ENCODE measurements at regions not wholly inside any gene's neighbourhood (a gene's known extent, or its start where the extent isn't known, plus 50 kb on each side); places are given as distances from the start of the nearest gene placed in this dataset.
"Not testable (repeated sequence)": the region's sequence is repeated elsewhere in the genome, so short reads cannot be mapped to it uniquely, and the experiment has no call there.

DNA sequence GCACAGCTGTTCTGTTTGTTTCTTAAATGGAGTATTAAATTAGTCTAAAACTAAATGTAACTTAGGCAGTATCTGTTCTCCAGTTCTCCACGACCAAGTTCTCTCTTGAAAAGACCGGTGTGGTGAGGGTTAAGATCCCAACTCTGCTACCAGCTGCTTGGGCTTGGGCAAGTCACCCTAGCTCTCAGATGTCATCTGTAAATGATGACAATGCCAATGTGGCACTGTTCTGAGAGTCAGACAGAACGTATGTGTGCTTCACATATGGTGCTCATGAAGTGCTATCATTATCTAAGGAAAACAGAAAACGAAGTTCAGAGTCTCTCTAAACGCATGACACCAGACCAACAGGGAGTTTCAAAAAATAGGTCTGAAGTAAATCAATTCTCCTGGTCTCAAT, 4025.0 kb upstream of the TPTE start:
- H3K4me2 ChIP-seq (ENCODE audit: control insufficient read depth, insufficient read depth); H3K36me3 ChIP-seq (ENCODE audit: control insufficient read depth in 2 of 2, insufficient read depth in 2 of 2, low read length in 1 of 2); in situ Hi-C loops (cut with MboI); CTCF ChIA-PET; intact Hi-C loops (cut with micrococcal nuclease; ENCODE audit: unreplicated experiment); H4K20me1 ChIP-seq (ENCODE audit: control insufficient read depth, insufficient read depth); FAIRE-seq; H3K9me3 ChIP-seq (replicated peaks; ENCODE audit: control insufficient read depth, insufficient read depth, low read length); ATAC-seq; H3K27ac ChIP-seq (ENCODE audit: control insufficient read depth, insufficient read depth); BruUV-seq (replicated peaks); H3K4me3 ChIP-seq; SMC1A ChIA-PET (ENCODE audit: uncharacterized antibody, unreplicated experiment); POLR2A ChIA-PET; H3K4me1 ChIP-seq (ENCODE audit: control insufficient read depth, insufficient read depth, low read length); H3K79me2 ChIP-seq (ENCODE audit: control insufficient read depth, insufficient read depth, low read length); RAD21 ChIA-PET (ENCODE audit: unreplicated experiment); H3K27me3 ChIP-seq (replicated peaks in 1 of 2; ENCODE audit: control insufficient read depth in 2 of 2, insufficient read depth in 2 of 2, low read length in 1 of 2); DNase-seq (ENCODE audit: low read depth, low spot score); H3K9ac ChIP-seq (ENCODE audit: control insufficient read depth, insufficient read depth, low read length); H2AFZ ChIP-seq (ENCODE audit: control insufficient read depth, low read depth, low read length): not testable (repeated sequence)
- 100% methylated on average over 2 of the region's 5 CpGs for WGBS (ENCODE audit: insufficient coverage, insufficient replicate concordance, low lambda C conversion rate, missing lambda C conversion rate)

- intact Hi-C loops (cut with micrococcal nuclease; ENCODE audit: unreplicated experiment); H2AFZ ChIP-seq (ENCODE audit: control insufficient read depth, low read depth, low read length); H3K27me3 ChIP-seq (replicated peaks in 1 of 2; ENCODE audit: control insufficient read depth in 2 of 2, insufficient read depth in 2 of 2, low read length in 1 of 2); CTCF ChIA-PET; H3K4me2 ChIP-seq (ENCODE audit: control insufficient read depth, insufficient read depth); H3K79me2 ChIP-seq (ENCODE audit: control insufficient read depth, insufficient read depth, low read length); H3K4me1 ChIP-seq (ENCODE audit: control insufficient read depth, insufficient read depth, low read length); in situ Hi-C loops (cut with MboI); H3K36me3 ChIP-seq (ENCODE audit: control insufficient read depth in 2 of 2, insufficient read depth in 2 of 2, low read length in 1 of 2); FAIRE-seq; H4K20me1 ChIP-seq (ENCODE audit: control insufficient read depth, insufficient read depth); RAD21 ChIA-PET (ENCODE audit: unreplicated experiment); POLR2A ChIA-PET; BruUV-seq (replicated peaks); DNase-seq (ENCODE audit: low read depth, low spot score); SMC1A ChIA-PET (ENCODE audit: uncharacterized antibody, unreplicated experiment); H3K9me3 ChIP-seq (replicated peaks; ENCODE audit: control insufficient read depth, insufficient read depth, low read length): not testable (repeated sequence)
- ATAC-seq = peak; percentile 30
- H3K9ac ChIP-seq (ENCODE audit: control insufficient read depth, insufficient read depth, low read length) = peak overlapping the region; percentile 62
- H3K27ac ChIP-seq (ENCODE audit: control insufficient read depth, insufficient read depth) = peak overlapping the region; percentile 55; the same call in 1 of the 2 replicates
- 0% methylated on average over 23 of the region's 55 CpGs for WGBS (ENCODE audit: insufficient coverage, insufficient replicate concordance, low lambda C conversion rate, missing lambda C conversion rate)
- TF ChIP-seq YY1 (IDR thresholded peaks at IDR 0.05; ENCODE audit: low read depth, low read length) = peak; percentile 50; the same call in 1 of the 2 replicates
- H3K4me3 ChIP-seq = 0 out of 2 replicates have a peak overlapping the region, but pooled peaks have one; percentile 41
Measured at GRCh38 chr21:6498716-6499115, 4022.7 kb upstream of the TPTE start.

Measured in GM12878 (cell line).